H9 (cell line): ENCODE measurements at regions not wholly inside any gene's neighbourhood (a gene's known extent, or its start where the extent isn't known, plus 50 kb on each side); places are given as distances from the start of the nearest gene placed in this dataset.

Experiments used
- DNase-seq: peaks from one replicate; pipeline ENCODE4 v3.0.0-alpha.2; 2017
- H2AFZ ChIP-seq: one replicate; pipeline ENCODE4 v1.6.1; 2013; ENCODE audit warnings: mild to moderate bottlenecking, low read length, control low read depth, moderate library complexity
- H2AK5ac ChIP-seq: 2 replicates; pipeline ENCODE4 v1.6.1; 2013; ENCODE audit warnings: low read length, control low read depth, mixed read lengths; ENCODE audit not compliant: insufficient read length
- H2BK120ac ChIP-seq: one replicate; pipeline ENCODE4 v1.6.1; 2013; ENCODE audit warnings: low read depth, mild to moderate bottlenecking, low read length, control low read depth, inconsistent platforms; ENCODE audit not compliant: poor library complexity, severe bottlenecking
- H2BK12ac ChIP-seq: 2 replicates; pipeline ENCODE4 v1.6.1; 2013; ENCODE audit warnings: low read length, control low read depth, mixed read lengths, low read depth; ENCODE audit not compliant: insufficient read length
- H2BK15ac ChIP-seq: 2 replicates; pipeline ENCODE4 v1.6.1; 2013; ENCODE audit warnings: low read depth, low read length, control low read depth
- H2BK20ac ChIP-seq: one replicate; pipeline ENCODE4 v1.6.1; 2013; ENCODE audit warnings: low read depth, mild to moderate bottlenecking, low read length, control low read depth, inconsistent platforms; ENCODE audit not compliant: poor library complexity, severe bottlenecking
- H2BK5ac ChIP-seq: 2 replicates; pipeline ENCODE4 v1.6.1; 2013; ENCODE audit warnings: low read length, control low read depth, mixed read lengths; ENCODE audit not compliant: insufficient read length
- H3K14ac ChIP-seq: 2 replicates; pipeline ENCODE4 v1.6.1; 2013; ENCODE audit warnings: low read length, control low read depth; ENCODE audit not compliant: insufficient read depth
- H3K18ac ChIP-seq: 2 replicates; pipeline ENCODE4 v1.6.1; 2013; ENCODE audit warnings: low read depth, mild to moderate bottlenecking, mixed read lengths, low read length, control low read depth; ENCODE audit not compliant: insufficient read length
- H3K23ac ChIP-seq: 2 replicates; pipeline ENCODE4 v1.6.1; 2013; ENCODE audit warnings: low read length, control low read depth, mixed read lengths, low read depth; ENCODE audit not compliant: insufficient read length
- H3K23me2 ChIP-seq: 2 replicates; pipeline ENCODE4 v1.6.1; 2013; ENCODE audit warnings: low read depth, mild to moderate bottlenecking, mixed read lengths, low read length, control low read depth; ENCODE audit not compliant: insufficient read length, poor library complexity, severe bottlenecking
- H3K27ac ChIP-seq: 2 replicates; pipeline ENCODE4 v1.5.1; 2013; ENCODE audit warnings: low read length, control low read depth, mixed read lengths, low read depth; ENCODE audit not compliant: insufficient read length
- H3K27me3 ChIP-seq: 2 replicates; pipeline ENCODE4 v1.6.1; 2013; ENCODE audit warnings: low read length, control low read depth, inconsistent platforms; ENCODE audit not compliant: insufficient read depth
- H3K4ac ChIP-seq: 2 replicates; pipeline ENCODE4 v1.6.1; 2013; ENCODE audit warnings: low read depth, mild to moderate bottlenecking, control low read depth, inconsistent platforms, low read length, moderate library complexity
- H3K4me1 ChIP-seq: 2 replicates; pipeline ENCODE4 v1.6.1; 2013; ENCODE audit warnings: low read length, control low read depth, inconsistent platforms; ENCODE audit not compliant: insufficient read depth
- H3K4me2 ChIP-seq: 2 replicates; pipeline ENCODE4 v1.6.1; 2013; ENCODE audit warnings: low read length, control low read depth, mixed read lengths; ENCODE audit not compliant: insufficient read length, insufficient read depth
- H3K56ac ChIP-seq: 2 replicates; pipeline ENCODE4 v1.6.1; 2013; ENCODE audit warnings: low read depth, mild to moderate bottlenecking, mixed read lengths, low read length, control low read depth; ENCODE audit not compliant: insufficient read length
- H3K79me1 ChIP-seq: 2 replicates; pipeline ENCODE4 v1.6.1; 2013; ENCODE audit warnings: low read depth, mild to moderate bottlenecking, moderate library complexity, low read length, control low read depth, inconsistent platforms; ENCODE audit not compliant: insufficient read depth, poor library complexity, severe bottlenecking
- H3K79me2 ChIP-seq: 2 replicates; pipeline ENCODE4 v1.6.1; 2013; ENCODE audit warnings: low read length, control low read depth, inconsistent platforms; ENCODE audit not compliant: insufficient read depth
- H3K9ac ChIP-seq: 2 replicates; pipeline ENCODE4 v1.6.1; 2013; ENCODE audit warnings: low read length, control low read depth, mixed read lengths; ENCODE audit not compliant: insufficient read length; ENCODE audit errors: extremely low read depth
- H3K9me3 ChIP-seq: one replicate; pipeline ENCODE4 v1.6.1; 2013; ENCODE audit warnings: low read depth, low read length, inconsistent platforms; ENCODE audit not compliant: control insufficient read depth
- H3T11ph ChIP-seq: one replicate; pipeline ENCODE4 v1.6.1; 2013; ENCODE audit warnings: mild to moderate bottlenecking, low read length, control low read depth, inconsistent platforms
- H4K20me1 ChIP-seq: one replicate; pipeline ENCODE4 v1.6.1; 2013; ENCODE audit not compliant: control insufficient read depth, insufficient read length, insufficient read depth
- H4K5ac ChIP-seq: 2 replicates; pipeline ENCODE4 v1.6.1; 2013; ENCODE audit warnings: low read depth, mild to moderate bottlenecking, mixed read lengths, low read length, control low read depth; ENCODE audit not compliant: insufficient read length
- H4K8ac ChIP-seq: replicated peaks from 2 replicates; pipeline ENCODE4 v1.6.1; 2013; ENCODE audit warnings: low read length, control low read depth, mixed read lengths, low read depth; ENCODE audit not compliant: insufficient read length
- H4K91ac ChIP-seq: 2 replicates; pipeline ENCODE4 v1.6.1; 2013; ENCODE audit warnings: low read depth, mild to moderate bottlenecking, moderate library complexity, mixed read lengths, low read length, control low read depth; ENCODE audit not compliant: insufficient read length
- H3K27ac Mint-ChIP-seq, 3 experiments: 2 replicates in 2 of 3; 3 replicates in 1 of 3; pipeline ENCODE4 v1.8.0; 2020 to 2021; ENCODE audit warnings: mixed read lengths in 3 of 3, mild to moderate bottlenecking in 1 of 3, moderate library complexity in 1 of 3
- H3K27me3 Mint-ChIP-seq: 2 replicates; pipeline ENCODE4 v1.8.0; 2021; ENCODE audit warnings: low read depth, mild to moderate bottlenecking, moderate library complexity, mixed read lengths
- H3K36me3 Mint-ChIP-seq, 3 experiments: 2 replicates in 2 of 3; 3 replicates in 1 of 3; pipeline ENCODE4 v1.8.0; 2020 to 2021; ENCODE audit warnings: low read depth in 3 of 3, mixed read lengths in 3 of 3; ENCODE audit not compliant: insufficient read depth in 1 of 3
- H3K4me1 Mint-ChIP-seq, 2 experiments: 2 replicates each; pipeline ENCODE4 v1.8.0; 2020; ENCODE audit warnings: mixed read lengths in 2 of 2
- H3K4me3 Mint-ChIP-seq, 2 experiments: 2 replicates in 1 of 2; 3 replicates in 1 of 2; pipeline ENCODE4 v1.8.0; 2020 to 2021; ENCODE audit warnings: mild to moderate bottlenecking in 2 of 2, mixed read lengths in 2 of 2, moderate library complexity in 1 of 2
- H3K9me3 Mint-ChIP-seq, 2 experiments: 2 replicates in 1 of 2; 3 replicates in 1 of 2; pipeline ENCODE4 v1.8.0; 2020; ENCODE audit warnings: mild to moderate bottlenecking in 2 of 2, mixed read lengths in 2 of 2, moderate library complexity in 1 of 2
- CTCF ChIP-seq: fragments of 200-600 bp; sonication (generic); conservative IDR thresholded peaks from 3 replicates; pipeline ENCODE4 v1.8.0; 2021; ENCODE audit warnings: antibody characterized with exemption, mild to moderate bottlenecking
- WGBS: extraction: QIAGEN DNeasy Blood & Tissue Kit; methylation state at CpG from one replicate; pipeline ENCODE4 v1.1.7; 2013; ENCODE audit warnings: missing lambda C conversion rate, low lambda C conversion rate, mixed read lengths; ENCODE audit not compliant: insufficient read length; ENCODE audit errors: extremely low coverage; 5-methylcytosine and 5-hydroxymethylcytosine counted together

DNA sequence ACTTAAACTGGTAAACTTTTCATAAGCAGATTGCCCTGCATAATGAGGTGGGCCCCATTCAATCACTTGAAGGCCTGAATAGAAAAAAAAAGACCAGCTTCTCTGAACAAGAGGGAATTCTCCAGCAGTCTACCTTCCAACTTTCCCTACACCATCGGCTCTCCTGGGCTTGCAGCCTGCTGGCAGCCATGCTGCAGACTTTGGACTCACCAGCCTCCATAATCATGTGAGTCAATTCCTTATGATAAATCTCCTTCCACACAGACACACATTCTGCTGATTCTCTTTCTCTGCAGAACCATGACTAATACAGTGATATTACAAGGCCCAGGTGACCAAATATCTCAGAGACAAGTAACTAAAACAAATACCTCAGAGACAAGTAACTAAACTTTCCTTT is 113.8 kb upstream of the WDR17 start:
- H3K4me1 Mint-ChIP-seq, result no peaks in the 10 kb centered on the region
- Histone ChIP-seq H3K9ac (no peak overlapping the region), H2BK12ac (no peak overlapping the region), H3K79me1 (no peaks in the 10 kb centered on the region), H2AFZ (no peak overlapping the region), H4K8ac (no peak overlapping the region), H3T11ph (no peak overlapping the region), H3K27me3 (no peaks in the 10 kb centered on the region), H2BK5ac (no peak overlapping the region), H2BK15ac (no peak overlapping the region), H3K14ac (no peak overlapping the region), H3K56ac (no peak overlapping the region), H3K4me2 (no peak overlapping the region), H2AK5ac (no peak overlapping the region), H4K20me1 (no peaks in the 10 kb centered on the region), H3K23ac (no peak overlapping the region), H3K79me2 (no peaks in the 10 kb centered on the region), H4K91ac (no peak overlapping the region), H3K23me2 (no peaks in the 10 kb centered on the region), H2BK20ac (no peak overlapping the region), H4K5ac (no peak overlapping the region), H3K4me1 (no peaks in the 10 kb centered on the region), H3K18ac (no peak overlapping the region), H3K4ac (no peak overlapping the region), H3K27ac (no peak overlapping the region), H2BK120ac (no peak overlapping the region), H3K9me3 (no peaks in the 10 kb centered on the region)
- no peak for DNase-seq
- no peak overlapping the region for H3K27ac Mint-ChIP-seq
- no peak for TF ChIP-seq CTCF
- H3K9me3 Mint-ChIP-seq, result no peaks in the 10 kb centered on the region; a peak in 1 of 5 replicates
- no peaks in the 10 kb centered on the region for H3K27me3 Mint-ChIP-seq
- no CpG with 5 or more reads among the region's 1 CpG for WGBS
- no peak overlapping the region for H3K4me3 Mint-ChIP-seq
- no peaks in the 10 kb centered on the region; a peak in 1 of 7 replicates for H3K36me3 Mint-ChIP-seq
